HUES48 (cell line): ENCODE measurements at regions not wholly inside any gene's neighbourhood (a gene's known extent, or its start where the extent isn't known, plus 50 kb on each side); places are given as distances from the start of the nearest gene placed in this dataset.

Source experiments
- H3K27ac ChIP-seq: one replicate; pipeline ENCODE4 v1.7.0; 2013; ENCODE audit warnings: low read depth, low read length, inconsistent platforms
- H3K27me3 ChIP-seq: 2 replicates; pipeline ENCODE4 v1.6.1; 2013; ENCODE audit warnings: mild to moderate bottlenecking, low read length; ENCODE audit not compliant: control insufficient read depth, insufficient read depth
- H3K36me3 ChIP-seq: 2 replicates; pipeline ENCODE4 v1.6.1; 2013; ENCODE audit warnings: low read length; ENCODE audit not compliant: control insufficient read depth, insufficient read depth
- H3K4me1 ChIP-seq: 2 replicates; pipeline ENCODE4 v1.6.1; 2013; ENCODE audit warnings: mild to moderate bottlenecking, low read length; ENCODE audit not compliant: control insufficient read depth, insufficient read depth
- H3K4me3 ChIP-seq: 2 replicates; pipeline ENCODE4 v1.5.1; 2013; ENCODE audit warnings: mild to moderate bottlenecking, low read depth, low read length
- H3K9ac ChIP-seq: 2 replicates; pipeline ENCODE4 v1.6.1; 2013; ENCODE audit warnings: mild to moderate bottlenecking, low read depth, low read length, moderate library complexity
- H3K9me3 ChIP-seq: 2 replicates; pipeline ENCODE4 v1.6.1; 2013; ENCODE audit warnings: low read length; ENCODE audit not compliant: control insufficient read depth, insufficient read depth

DNA sequence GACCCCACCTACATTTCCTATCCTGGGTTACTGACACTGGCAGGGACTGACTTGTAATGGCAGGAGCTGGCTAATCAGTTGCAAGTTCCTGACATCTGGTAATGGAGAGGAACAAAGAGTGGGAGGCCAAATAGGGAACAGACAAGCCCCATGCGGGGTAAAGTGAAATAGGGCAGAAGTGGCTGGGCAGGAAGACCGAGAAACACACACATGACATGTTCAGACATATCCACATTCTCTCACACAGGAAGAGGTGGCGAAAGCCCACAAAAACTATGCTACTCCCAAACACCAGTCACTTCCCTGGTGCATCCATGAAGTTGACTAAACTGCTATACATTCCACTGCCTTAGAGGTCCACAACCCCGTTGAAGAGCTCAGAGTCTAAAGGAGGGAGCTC is 394.1 kb upstream of the TBL1XR1 start:
- H3K4me3 ChIP-seq = no peak overlapping the region
- no peaks in the 10 kb centered on the region for H3K36me3 ChIP-seq
- H3K27me3 ChIP-seq = no peaks in the 10 kb centered on the region
- H3K9ac ChIP-seq = no peak overlapping the region
- H3K4me1 ChIP-seq = peaks cover 14% of the 10 kb centered on the region
- H3K27ac ChIP-seq = no peak overlapping the region
- peaks cover 3% of the 10 kb centered on the region; the same call in 1 of the 2 replicates for H3K9me3 ChIP-seq

DNA sequence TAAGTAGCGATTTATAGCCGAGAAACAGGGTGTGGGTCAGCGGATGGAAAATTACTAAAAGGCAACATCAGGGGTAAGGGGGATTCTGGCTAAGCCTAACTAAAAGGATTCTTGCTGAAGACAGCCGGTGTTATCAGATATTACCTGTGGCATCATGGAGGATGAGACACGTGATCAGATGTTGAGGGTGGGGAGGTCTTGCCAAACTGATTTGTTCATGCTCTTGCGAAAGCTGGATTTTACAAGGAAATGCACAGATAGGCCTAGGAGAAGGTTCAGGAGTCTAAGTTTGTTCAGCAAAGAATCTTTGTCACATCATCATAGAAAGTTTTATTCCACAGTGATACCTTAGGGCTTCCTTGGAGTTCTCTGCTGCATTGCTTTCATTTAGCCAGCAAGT is 396.8 kb upstream of the TBL1XR1 start:
- H3K27ac ChIP-seq = no peak overlapping the region
- no peaks in the 10 kb centered on the region for H3K27me3 ChIP-seq
- H3K4me3 ChIP-seq = no peak overlapping the region
- no peak overlapping the region for H3K9ac ChIP-seq
- H3K36me3 ChIP-seq = no peaks in the 10 kb centered on the region
- H3K4me1 ChIP-seq = peaks cover 36% of the 10 kb centered on the region
- H3K9me3 ChIP-seq = no peaks in the 10 kb centered on the region

DNA sequence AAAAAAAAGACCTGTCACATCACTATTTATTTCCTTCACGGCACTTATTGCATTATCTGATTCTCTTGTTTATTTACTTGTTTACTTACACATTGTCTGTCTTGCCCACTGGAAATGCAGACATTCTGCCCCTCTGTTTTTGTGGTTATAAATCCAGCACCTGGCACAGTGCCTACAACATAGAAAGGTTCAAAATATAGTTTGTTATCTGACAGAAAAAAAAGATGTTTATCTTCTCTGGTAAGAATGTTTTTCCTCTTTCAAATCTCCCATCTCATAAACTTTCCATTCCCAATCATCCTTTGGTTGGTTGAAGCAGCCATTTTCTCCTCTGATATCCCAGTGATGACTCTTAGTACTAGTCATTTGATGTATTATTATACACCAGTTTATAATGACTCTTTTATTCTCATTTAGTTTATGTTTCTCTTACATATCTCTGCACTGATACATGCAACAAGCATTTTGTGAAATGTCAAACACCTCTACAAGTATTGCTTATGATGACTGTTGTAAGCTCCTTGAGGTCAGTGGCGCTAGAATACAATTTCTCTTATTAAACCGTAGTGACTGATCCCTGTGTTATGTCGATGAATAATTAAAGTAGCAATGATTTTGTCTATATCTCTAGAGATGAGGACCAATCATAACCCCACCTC is 398.4 kb upstream of the TBL1XR1 start:
- Histone ChIP-seq H3K4me3 (no peak overlapping the region), H3K27me3 (no peaks in the 10 kb centered on the region), H3K9me3 (no peaks in the 10 kb centered on the region), H3K27ac (no peak overlapping the region), H3K9ac (no peak overlapping the region), H3K4me1 (peaks cover 31% of the 10 kb centered on the region), H3K36me3 (no peaks in the 10 kb centered on the region)

DNA sequence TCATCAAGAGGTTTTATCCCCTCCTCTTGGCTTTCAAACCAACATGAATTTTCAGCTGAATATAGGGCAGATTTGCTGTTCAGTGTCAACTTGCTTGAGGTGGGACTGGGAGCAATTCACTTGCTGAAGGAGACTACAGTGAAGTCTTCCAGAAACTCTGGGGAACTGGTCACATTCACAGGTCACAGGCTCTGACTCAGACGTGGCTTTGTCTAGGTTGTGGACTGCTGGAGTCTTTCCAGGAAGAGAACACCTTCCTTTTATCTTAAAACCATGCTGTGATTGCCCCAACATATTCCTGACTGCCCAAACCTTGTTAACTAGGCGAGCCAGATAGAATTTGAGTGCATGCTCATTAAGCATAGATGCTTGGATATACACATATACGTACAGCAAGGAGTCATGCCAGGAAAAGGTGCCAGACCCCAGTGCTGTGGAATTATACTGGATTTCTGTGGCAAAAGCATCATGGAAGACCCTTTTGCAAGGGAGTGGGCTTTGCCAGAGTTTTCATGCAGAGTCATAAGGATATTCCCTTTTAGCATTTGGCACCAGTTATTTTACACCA is 399.1 kb upstream of the TBL1XR1 start:
- Histone ChIP-seq H3K9ac (no peak overlapping the region), H3K36me3 (no peaks in the 10 kb centered on the region), H3K4me3 (no peak overlapping the region), H3K4me1 (peaks cover 31% of the 10 kb centered on the region), H3K27me3 (no peaks in the 10 kb centered on the region), H3K9me3 (no peaks in the 10 kb centered on the region), H3K27ac (no peak overlapping the region)

DNA sequence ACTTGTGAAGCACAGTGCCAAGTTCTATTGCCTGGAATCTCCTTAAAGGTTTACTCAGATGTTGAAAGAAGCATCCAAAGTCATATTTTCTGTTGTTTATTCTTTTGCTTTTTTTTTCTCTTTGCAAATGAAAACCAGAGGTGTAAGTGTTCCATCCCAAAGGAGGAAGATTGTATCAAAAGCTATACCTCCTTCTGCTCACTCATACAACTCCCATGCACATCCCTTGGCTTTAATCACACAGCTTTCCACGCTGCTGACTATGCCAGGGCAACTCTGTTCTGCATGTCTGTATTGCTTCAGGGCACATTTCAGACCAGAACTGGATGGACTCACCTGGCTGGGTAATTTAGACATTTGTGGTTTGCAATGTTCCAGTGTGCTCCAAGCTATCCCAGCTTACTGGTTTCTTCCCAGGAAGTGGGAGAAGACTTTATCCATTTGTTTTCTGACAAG is 399.6 kb upstream of the TBL1XR1 start:
- H3K27ac ChIP-seq = no peak overlapping the region

DNA sequence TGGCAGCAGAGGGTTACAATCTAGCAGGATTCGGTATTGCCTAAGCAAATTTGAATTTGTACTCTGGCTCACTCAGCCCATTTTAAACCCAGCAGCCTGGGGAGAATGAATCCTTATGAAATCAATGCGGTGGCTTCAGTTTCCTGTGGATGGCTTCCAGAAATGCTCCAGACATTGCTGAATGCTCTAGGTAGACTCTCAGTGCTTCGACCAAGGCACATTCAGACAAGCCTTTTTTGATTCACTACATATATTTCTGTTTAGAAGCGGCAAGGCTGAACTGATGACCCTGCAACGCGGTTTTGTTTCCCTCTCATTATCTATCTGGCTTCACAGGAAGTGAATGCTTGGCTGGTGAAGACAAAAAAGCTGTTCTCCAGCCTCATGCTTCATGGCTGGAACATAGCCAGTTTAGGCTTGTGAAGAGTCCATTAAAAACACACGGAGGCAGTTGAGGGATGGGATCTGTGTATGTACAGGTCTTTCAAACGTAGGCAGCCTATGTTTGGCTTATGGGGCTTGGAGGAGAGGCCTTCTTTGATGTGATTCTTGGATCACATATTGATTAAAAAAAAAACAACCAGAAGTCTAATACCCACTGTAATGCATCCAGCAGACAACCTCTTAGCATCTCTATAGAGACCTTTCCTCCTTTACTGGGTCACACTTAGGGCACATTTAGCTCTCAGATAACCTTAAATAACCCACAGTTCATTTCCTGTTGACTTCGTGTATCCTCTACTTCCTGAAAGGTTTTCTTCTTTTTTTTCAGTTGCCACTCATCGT is 400.2 kb upstream of the TBL1XR1 start:
- Histone ChIP-seq H3K27me3 (no peaks in the 10 kb centered on the region), H3K36me3 (no peaks in the 10 kb centered on the region), H3K9ac (no peak overlapping the region), H3K9me3 (no peaks in the 10 kb centered on the region), H3K4me3 (no peak overlapping the region), H3K4me1 (peaks cover 33% of the 10 kb centered on the region), H3K27ac (peak overlapping the region; percentile 21)

More for the DNA sequence above, 399.6 kb upstream of the TBL1XR1 start:
- H3K36me3 ChIP-seq = no peaks in the 10 kb centered on the region
- H3K9me3 ChIP-seq = no peaks in the 10 kb centered on the region
- H3K4me3 ChIP-seq = no peak overlapping the region
- no peak overlapping the region for H3K9ac ChIP-seq
- peaks cover 31% of the 10 kb centered on the region for H3K4me1 ChIP-seq
- no peaks in the 10 kb centered on the region for H3K27me3 ChIP-seq

DNA sequence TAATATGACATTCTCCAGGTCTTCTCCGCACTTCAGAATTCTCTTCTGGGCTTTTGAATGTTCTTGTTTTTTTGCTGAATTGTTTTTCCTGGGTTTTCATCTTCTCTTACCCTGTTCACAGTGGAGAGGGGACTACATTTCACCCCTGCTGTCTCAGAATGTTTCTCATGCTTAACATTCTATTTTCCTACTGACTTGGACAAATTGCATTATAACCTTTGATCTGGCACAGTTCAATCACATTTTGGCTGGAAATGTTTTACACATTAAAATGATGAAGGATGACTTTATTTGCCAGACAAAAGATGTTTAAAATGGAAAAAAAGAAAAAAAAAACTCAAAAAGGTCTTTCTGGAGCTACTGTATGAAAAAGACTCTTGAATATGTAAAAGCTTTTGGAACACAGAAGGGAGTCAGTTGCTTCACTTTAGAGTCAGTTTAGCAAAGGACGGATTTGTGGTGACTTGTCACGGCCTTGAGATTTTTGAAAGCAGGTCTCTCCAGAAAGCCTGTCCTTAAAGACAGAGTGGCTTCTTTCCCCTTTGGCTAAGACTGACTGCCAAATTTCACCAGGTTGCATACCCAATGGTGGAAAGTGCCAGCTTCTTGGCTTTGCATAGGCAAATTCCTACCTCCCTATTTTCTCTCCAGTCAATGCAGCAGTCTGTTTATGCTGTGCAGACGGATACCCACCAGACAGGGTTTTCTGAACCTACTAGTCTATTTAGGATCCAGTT is 401.0 kb upstream of the TBL1XR1 start:
- Histone ChIP-seq H3K36me3 (no peaks in the 10 kb centered on the region), H3K27ac (peak overlapping the region; percentile 21), H3K27me3 (no peaks in the 10 kb centered on the region), H3K9me3 (no peaks in the 10 kb centered on the region), H3K4me1 (peaks cover 36% of the 10 kb centered on the region), H3K9ac (no peak overlapping the region), H3K4me3 (no peak overlapping the region)

DNA sequence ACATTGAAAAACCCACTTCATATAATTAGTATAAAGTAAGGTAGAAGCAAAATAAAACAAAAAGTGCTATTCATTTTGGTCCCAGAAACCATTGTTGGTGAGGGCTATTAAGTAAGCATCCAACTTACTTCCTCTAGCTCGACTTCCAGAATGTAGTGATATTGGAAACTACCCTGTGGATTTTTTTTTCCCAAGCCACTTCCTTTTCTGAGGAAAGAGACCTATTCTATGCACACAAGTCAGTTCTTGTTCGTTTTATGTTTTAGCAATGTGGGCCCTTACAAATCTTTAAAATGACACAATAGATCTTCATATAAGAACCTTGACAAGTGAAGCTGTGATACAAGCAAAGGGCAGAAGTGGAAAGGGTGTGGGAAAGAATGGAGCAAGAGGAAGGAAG is 402.0 kb upstream of the TBL1XR1 start:
- Histone ChIP-seq H3K36me3 (no peaks in the 10 kb centered on the region), H3K4me3 (no peak overlapping the region), H3K9me3 (no peaks in the 10 kb centered on the region), H3K27ac (no peak overlapping the region), H3K9ac (no peak overlapping the region), H3K27me3 (no peaks in the 10 kb centered on the region), H3K4me1 (peaks cover 40% of the 10 kb centered on the region)

DNA sequence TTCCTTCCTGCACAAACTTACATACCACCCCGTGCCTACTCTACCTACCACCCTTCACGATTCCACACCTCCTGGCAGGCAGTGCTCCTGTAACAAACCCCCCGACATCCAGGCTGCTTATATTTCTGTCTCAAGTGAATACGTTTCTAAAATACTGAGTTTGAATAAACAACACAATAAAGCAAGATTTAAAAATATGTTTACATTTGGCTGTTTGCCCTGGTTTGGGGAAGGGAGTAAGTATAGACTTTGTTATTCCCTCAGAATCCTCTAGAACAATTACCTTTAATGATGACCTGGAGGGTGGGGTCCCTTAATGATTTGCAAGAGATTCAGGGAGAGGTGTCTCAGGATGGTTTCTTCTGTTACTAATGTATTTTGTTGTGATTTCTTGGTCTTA is 402.6 kb upstream of the TBL1XR1 start:
- Histone ChIP-seq H3K27me3 (no peaks in the 10 kb centered on the region), H3K9ac (no peak overlapping the region), H3K36me3 (no peaks in the 10 kb centered on the region), H3K9me3 (no peaks in the 10 kb centered on the region), H3K27ac (no peak overlapping the region), H3K4me1 (peaks cover 40% of the 10 kb centered on the region), H3K4me3 (no peak overlapping the region)

DNA sequence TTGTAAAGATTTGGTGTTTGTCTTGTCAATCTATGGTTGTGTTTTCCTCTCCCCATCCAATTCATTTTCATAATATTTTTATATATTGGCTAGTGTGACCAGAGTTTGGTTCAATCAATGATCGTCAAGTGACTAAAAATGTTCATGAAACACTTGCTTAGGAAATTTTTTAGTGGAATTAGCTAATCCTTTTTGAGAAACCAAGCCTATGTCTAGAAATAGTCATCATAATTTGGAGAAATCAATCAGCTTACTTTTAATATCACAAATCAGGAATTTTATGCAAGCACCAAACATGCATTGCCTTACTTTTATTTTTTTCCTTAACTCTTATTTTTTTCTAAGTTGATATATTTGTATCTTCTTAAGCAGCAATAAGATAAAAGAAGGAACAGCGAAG is 403.1 kb upstream of the TBL1XR1 start:
- no peaks in the 10 kb centered on the region for H3K27me3 ChIP-seq
- H3K36me3 ChIP-seq = no peaks in the 10 kb centered on the region
- no peak overlapping the region for H3K27ac ChIP-seq
- H3K4me3 ChIP-seq = no peak overlapping the region
- H3K9ac ChIP-seq = no peak overlapping the region
- H3K9me3 ChIP-seq = no peaks in the 10 kb centered on the region
- H3K4me1 ChIP-seq = peaks cover 40% of the 10 kb centered on the region
